22Rv1 (cell line): ENCODE measurements at regions not wholly inside any gene's neighbourhood (a gene's known extent, or its start where the extent isn't known, plus 50 kb on each side); places are given as distances from the start of the nearest gene placed in this dataset.

Source experiments
- CTCF ChIP-seq: fragments of 450-650 bp; IDR thresholded peaks from 2 replicates; pipeline ENCODE4 v1.5.1; 2017; ENCODE audit warnings: mild to moderate bottlenecking
- ZFX ChIP-seq: fragments of 450-650 bp; IDR thresholded peaks from 2 replicates; pipeline ENCODE4 v1.6.1; 2017; ENCODE audit warnings: antibody characterized with exemption, borderline replicate concordance

- TF ChIP-seq CTCF, result no peak
- TF ChIP-seq ZFX, result no peak
These were observed 189.0 kb upstream of the CCN2 start for GRCh38 chr6:132140189-132140588.
